Left hindlimb (tissue), 1 donor: ENCODE measurements at regions not wholly inside any gene's neighbourhood (a gene's known extent, or its start where the extent isn't known, plus 50 kb on each side); places are given as distances from the start of the nearest gene placed in this dataset.
"Not testable (repeated sequence)": the region's sequence is repeated elsewhere in the genome, so short reads cannot be mapped to it uniquely, and the experiment has no call there.

Experiments used
- DNase-seq: peaks from one replicate; pipeline ENCODE4 v3.0.0-alpha.2; 2018

DNA sequence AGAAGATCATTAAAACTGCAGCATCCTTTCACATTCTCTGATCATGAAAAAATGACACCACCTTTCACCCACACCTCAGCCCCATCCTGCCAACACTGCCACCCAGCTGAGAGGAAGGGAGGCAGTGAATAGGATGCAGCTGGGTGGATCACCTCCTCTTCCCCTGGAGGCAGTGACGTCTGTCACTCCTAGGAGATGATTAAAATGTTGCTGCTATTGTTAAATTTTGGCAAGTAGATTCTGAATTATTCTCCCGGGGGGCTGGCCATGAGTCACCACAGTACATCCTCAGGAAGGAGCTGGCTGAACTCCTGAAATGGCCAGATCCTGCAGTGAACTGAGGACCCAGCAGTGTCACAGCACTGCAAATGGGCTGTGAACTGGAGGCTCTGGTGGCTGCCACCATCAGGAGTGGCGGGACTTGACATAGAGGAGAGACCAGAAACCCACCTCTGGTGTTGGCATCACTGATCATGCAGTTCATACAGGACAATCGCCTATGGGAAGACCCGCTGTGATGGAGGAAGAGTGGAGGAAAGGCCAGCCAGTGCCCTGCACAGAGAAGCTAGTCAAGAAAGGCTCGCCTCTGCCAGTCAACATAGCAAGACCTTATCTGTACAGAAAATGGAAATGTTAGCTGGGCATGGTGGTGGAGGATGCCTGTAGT lies 199.1 kb downstream of the FAM43A start:
- no peak for DNase-seq

DNA sequence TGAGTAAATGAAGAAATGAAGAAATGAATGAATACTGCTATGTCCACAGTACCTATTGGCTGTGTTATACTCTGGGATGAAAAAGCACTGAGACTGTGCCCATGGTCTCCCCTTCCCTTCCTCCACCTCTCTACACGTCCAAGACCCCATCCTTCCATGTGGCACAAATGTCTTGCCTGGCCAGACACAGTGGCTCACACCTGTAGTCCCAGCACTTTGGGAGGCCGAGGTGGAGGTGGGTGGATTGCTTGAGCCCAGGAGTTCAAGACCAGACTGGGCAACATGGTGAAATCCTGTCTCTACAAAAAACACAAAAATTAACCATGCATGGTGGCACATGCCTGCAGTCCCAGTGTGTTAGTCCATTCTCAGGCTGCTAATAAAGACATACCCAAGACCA lies 200.1 kb downstream of the FAM43A start:
- DNase-seq: no peak

DNA sequence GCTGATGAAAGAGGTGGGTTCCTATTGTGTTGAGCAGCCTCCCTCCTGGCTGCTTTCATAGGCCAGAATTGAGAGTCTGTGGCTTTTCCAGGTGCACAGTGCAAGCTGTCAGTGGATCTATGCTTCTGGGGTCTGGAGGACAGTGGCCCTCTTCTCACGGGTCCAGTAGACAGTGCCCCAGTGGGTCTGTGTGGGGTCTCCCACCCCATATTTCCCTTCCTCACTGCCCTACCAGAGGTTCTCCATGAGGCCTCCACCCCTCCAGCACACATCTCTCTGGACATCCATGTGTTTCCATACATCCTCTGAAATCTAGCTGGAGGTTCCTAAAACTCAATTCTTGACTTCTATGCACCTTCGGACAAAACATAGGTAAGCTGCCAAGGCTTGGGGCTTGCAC lies 201.2 kb downstream of the FAM43A start:
- DNase-seq: no peak

DNA sequence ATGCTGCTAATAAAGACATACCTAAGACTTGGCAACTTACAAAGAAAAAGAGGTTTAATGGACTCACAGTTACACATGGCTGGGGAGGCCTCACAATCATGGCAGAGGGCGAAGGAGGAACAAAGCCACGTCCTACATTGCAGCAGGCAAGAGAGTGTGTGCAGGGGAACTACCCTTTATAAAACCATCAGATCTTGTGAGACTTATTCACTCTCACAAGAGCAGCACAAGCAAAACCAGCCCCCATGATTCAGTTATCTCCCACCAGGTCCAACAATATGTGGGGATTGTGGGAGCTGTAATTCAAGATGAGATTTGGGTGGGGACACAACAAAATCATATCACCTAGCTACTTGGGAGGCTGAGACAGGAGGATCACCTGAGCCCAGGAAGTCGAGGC lies 202.4 kb downstream of the FAM43A start:
- DNase-seq: not testable (repeated sequence)

GRCh38 chr3:194888916-194889315 lies 203.2 kb downstream of the FAM43A start:
- no peak for DNase-seq

DNA sequence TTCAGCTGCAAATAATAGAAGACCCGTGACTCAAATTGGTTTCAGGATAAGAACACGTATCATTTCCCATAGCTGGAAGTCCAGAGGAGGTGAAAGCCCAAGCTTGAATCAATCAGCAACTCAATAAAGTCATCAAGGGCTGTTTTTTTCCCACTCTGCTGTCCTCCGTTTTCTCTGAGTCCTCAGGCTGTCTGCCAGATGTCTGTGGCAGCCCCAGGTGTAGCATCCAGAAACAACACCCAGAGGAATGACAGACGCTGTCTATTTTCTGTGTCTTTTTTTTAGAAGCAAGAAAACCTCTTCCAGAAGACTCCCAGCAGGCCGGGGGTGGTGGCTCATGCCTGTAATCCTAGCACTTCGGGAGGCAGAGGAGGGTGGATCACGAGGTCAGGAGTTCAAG lies 204.4 kb downstream of the FAM43A start:
- no peak for DNase-seq

- DNase-seq: no peak
These were observed 207.7 kb downstream of the FAM43A start for GRCh38 chr3:194893121-194893987.

GRCh38 chr3:194894538-194894937 lies 208.9 kb downstream of the FAM43A start:
- no peak for DNase-seq

GRCh38 chr3:194900854-194901522 lies 215.3 kb downstream of the FAM43A start:
- no peak for DNase-seq

GRCh38 chr3:194903447-194903846 lies 217.8 kb downstream of the FAM43A start:
- not testable (repeated sequence) for DNase-seq

GRCh38 chr3:194904999-194905398 lies 219.3 kb downstream of the FAM43A start:
- DNase-seq: not testable (repeated sequence)

- no peak for DNase-seq
These were observed 220.0 kb downstream of the FAM43A start for GRCh38 chr3:194905696-194906095.

- no peak for DNase-seq
These were observed 220.5 kb downstream of the FAM43A start for GRCh38 chr3:194906229-194906629.

DNA sequence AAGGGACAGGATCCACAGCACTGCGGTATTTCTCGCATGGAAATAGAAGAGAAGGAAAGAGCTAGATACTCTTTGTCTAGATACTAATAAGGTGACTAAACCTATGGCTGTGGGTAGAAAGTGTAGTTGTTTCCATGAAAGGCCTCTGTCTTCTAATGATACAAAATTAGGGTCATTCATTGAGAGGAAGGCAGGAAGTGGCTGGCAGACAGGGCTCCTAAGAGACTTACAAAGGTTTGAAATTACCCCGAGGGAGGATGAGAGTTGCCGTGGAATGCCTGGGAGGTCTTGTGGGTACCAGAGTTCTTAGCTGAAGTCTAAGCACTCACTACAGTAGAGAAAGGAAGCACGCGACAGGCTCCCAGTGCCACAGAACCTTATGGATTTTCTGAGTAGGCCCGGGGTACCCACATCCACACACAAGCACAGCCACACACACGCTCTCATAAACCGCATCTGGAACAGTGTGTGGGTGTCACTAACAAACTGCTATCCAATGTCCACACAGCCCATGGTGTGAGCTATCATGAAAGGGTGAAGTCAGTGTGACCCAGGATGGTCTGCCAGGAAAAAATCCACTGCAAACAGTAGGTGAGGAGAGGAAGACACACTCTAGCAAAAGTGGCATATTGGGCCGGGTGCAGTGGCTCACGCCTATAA lies 221.4 kb downstream of the FAM43A start:
- DNase-seq: no peak

GRCh38 chr3:194907811-194908210 lies 222.1 kb downstream of the FAM43A start:
- DNase-seq: no peak

GRCh38 chr3:194908496-194908895 lies 222.8 kb downstream of the FAM43A start:
- DNase-seq: no peak

GRCh38 chr3:194908972-194909371 lies 223.3 kb downstream of the FAM43A start:
- no peak for DNase-seq

- DNase-seq: no peak
These were observed 224.8 kb downstream of the FAM43A start for GRCh38 chr3:194910414-194910984.

- no peak for DNase-seq
These were observed 227.6 kb downstream of the FAM43A start for GRCh38 chr3:194913316-194913715.

DNA sequence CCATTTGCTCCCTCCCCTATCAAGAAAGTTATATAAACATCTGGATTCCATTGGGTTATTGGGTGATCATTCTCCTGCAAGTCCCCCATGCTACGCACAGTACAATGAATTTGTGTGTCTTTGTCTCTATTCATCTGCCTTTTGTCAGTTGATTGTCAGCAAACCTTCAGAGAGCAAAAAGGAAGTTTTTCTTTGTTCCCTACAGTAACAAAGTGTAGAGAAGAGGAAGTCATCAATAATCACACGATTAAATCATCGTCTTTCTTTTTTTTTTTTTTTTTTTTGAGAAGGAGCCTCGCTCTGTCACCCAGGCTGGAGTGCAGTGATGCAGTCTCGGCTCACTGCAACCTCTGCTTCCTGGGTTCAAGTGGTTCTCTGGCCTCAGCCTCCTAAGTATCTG lies 239.2 kb downstream of the FAM43A start:
- not testable (repeated sequence) for DNase-seq

DNA sequence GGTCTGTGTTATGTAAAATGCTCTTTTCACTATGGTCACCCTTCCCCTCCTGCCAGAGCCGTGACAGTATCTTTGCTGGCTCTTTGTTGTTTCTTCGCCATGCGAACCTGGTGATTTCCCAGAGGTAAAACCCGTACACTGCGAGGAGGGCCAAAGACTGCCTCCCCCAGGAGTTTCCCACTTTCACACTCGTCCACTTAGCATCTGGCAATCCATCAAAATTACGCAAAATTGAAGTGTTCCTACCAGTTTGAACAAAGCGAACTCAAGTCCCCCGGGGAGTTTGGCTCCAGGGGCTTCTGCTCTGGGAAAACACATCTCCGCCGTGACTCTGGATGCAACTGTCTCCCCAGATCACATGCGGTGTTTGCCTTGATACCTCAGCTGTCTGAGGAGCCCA lies 239.9 kb downstream of the FAM43A start:
- DNase-seq: no peak

DNA sequence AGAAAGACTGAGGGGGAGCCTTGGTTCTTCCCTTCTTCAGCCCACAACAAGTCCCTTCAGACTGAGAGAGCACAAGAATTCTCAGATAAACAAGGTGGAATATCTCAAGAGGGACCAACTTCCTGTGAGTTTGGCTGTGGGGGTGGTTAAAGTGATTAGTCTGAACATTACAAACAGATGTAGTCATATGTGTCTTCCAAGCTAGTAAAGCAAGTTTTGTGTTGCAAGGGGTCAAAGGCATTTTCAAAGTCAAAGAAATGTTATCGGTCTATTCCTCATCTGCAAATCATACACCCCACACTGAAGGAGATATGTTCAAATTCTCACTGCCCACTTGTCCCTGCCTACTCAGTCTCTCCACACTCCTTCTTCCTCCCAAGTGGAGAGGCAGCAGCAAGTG lies 242.5 kb downstream of the FAM43A start:
- DNase-seq: no peak
